ENCODE measurements at regions not wholly inside any gene's neighbourhood (a gene's known extent, or its start where the extent isn't known, plus 50 kb on each side); places are given as distances from the start of the nearest gene placed in this dataset.

- TF ChIP-seq POLR2A (IDR thresholded peaks at IDR 0.05; ENCODE audit: low read depth, low read length) (no peak), CTCF (IDR thresholded peaks at IDR 0.05; ENCODE audit: extremely low read depth in 1 of 2, insufficient read depth in 1 of 2, low read depth in 1 of 2, low read length in 2 of 2) (no peak), POLR2AphosphoS5 (IDR thresholded peaks at IDR 0.05; ENCODE audit: insufficient read depth, low read depth, low read length) (no peak), MYC (IDR thresholded peaks at IDR 0.05; ENCODE audit: low read depth, low read length) (no peak), GATA2 (IDR thresholded peaks at IDR 0.05; ENCODE audit: insufficient read depth, insufficient read length, low read depth, low read length) (no peak), MAX (IDR thresholded peaks at IDR 0.05; ENCODE audit: insufficient read depth, insufficient read length) (no peak), EZH2 (IDR thresholded peaks at IDR 0.05; ENCODE audit: borderline replicate concordance, low read depth, low read length, severe bottlenecking) (no peak), FOS (IDR thresholded peaks at IDR 0.05; ENCODE audit: borderline replicate concordance, insufficient read depth, low read length) (no peak)
Measured at GRCh38 chr2:164438490-164439205, 182.6 kb downstream of the GRB14 start.

All from endothelial cell of umbilical vein (primary cell).